Left colon (tissue), 2 donors: ENCODE measurements at regions not wholly inside any gene's neighbourhood (a gene's known extent, or its start where the extent isn't known, plus 50 kb on each side); places are given as distances from the start of the nearest gene placed in this dataset.

ENCODE experiments used
- ATAC-seq: fragments of 200-7000 bp; cut with Tn5 transposase; one replicate; pipeline ENCODE4 v1.9.1; 2020; ENCODE audit warnings: mild to moderate bottlenecking, moderate library complexity
- DNase-seq, 2 donors: peaks; one replicate each; pipeline ENCODE4 v3.0.0-alpha.2; 2020
- intact Hi-C, 2 donors: fragments of 100-400 bp; cut with DNase I in 1 of 2; cut with micrococcal nuclease in 1 of 2; formaldehyde crosslinking; loops; one replicate each; pipeline versions ENCODE4 v1.11.2 to v1.14.0; 2022; cut with DNase I, micrococcal nuclease
- donor health status: DM: no; HTN: no; CAD: no.
- donor health status: DM: yes; HTN: yes; CAD: no.

GRCh38 chr12:124411953-124412645 is 117.2 kb downstream of the RFLNA start:
- DNase-seq = no peak
- ATAC-seq = no peak
- intact Hi-C loops = no loop called here

GRCh38 chr12:124411281-124411878 is 116.5 kb downstream of the RFLNA start:
- ATAC-seq (no peak), DNase-seq (peak in 1 of 2 donors; percentile 67)
- intact Hi-C loops = no loop called here

- intact Hi-C loops = no loop called here
- DNase-seq (no peak), ATAC-seq (no peak)
These were observed 115.7 kb downstream of the RFLNA start for GRCh38 chr12:124410354-124411175.

DNA sequence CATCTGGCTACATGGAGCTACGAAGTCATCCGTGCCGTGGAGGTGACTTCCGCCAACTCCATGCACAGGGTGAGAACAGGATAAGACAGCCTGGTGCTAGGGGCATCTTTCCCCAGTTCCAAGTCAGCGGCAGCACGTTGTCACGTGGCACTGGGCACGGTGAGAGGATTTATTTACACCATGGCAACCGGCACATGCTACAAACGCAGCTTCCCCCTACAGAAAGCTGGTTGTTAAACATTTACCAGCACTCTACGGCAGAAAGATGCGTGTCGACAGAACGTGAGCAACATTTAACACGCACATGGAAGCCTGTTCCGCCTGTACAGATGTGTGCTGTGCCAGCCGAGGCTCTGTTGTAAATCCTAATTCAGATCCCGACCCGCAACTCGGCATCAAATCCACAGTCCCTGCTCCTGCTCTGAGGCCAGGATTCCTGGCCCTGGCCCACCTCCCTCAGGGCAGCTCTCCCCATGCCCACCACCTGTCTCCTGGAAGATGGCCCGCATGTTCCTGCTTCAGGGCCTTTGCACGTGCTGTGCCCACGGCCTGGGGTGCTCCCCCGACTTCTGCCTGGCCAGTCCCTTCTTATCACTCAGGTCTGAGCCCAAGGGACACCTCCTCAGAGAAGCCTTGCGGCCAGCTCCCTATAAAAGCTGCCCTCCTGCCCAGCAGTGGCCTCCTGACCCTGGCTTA is 114.1 kb downstream of the RFLNA start:
- DNase-seq = peak in 1 of 2 donors; percentile 65
- intact Hi-C loops = no loop called here
- peak; percentile 84 for ATAC-seq

GRCh38 chr12:124407074-124407473 is 112.2 kb downstream of the RFLNA start:
- DNase-seq = no peak
- intact Hi-C loops = no loop called here
- no peak for ATAC-seq

- ATAC-seq (no peak), DNase-seq (no peak)
- intact Hi-C loops = no loop called here
These were observed 111.2 kb downstream of the RFLNA start for GRCh38 chr12:124406043-124406442.

GRCh38 chr12:124405592-124405991 is 110.7 kb downstream of the RFLNA start:
- ATAC-seq (no peak), DNase-seq (no peak)
- intact Hi-C loops = no loop called here

- intact Hi-C loops = no loop called here
- DNase-seq (no peak), ATAC-seq (no peak)
These were observed 110.3 kb downstream of the RFLNA start for GRCh38 chr12:124405151-124405550.

GRCh38 chr12:124404162-124404784 is 109.4 kb downstream of the RFLNA start:
- no peak for DNase-seq
- intact Hi-C loops = no loop called here
- no peak for ATAC-seq

DNA sequence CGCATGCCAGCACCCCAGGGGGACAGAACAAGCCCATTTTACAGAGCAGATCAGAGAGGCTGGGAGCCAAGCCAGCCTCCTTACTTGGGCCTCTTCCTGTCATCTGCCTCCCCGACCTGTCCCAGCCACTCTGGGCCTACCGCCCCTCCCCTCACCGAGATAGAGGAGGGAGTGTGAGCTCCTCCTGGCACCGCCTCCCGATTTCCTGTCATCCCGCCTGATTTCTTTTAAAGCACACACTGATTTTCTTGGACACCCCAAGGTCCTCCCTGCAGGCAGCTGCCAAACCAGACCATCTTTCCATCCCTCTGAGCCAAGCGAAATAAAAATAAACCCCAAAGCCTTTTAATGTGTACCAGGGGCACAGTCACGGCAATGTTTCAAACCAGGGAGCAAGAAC is 108.4 kb downstream of the RFLNA start:
- intact Hi-C loops = no loop called here
- ATAC-seq (no peak), DNase-seq (peak in 1 of 2 donors; percentile 73)

DNA sequence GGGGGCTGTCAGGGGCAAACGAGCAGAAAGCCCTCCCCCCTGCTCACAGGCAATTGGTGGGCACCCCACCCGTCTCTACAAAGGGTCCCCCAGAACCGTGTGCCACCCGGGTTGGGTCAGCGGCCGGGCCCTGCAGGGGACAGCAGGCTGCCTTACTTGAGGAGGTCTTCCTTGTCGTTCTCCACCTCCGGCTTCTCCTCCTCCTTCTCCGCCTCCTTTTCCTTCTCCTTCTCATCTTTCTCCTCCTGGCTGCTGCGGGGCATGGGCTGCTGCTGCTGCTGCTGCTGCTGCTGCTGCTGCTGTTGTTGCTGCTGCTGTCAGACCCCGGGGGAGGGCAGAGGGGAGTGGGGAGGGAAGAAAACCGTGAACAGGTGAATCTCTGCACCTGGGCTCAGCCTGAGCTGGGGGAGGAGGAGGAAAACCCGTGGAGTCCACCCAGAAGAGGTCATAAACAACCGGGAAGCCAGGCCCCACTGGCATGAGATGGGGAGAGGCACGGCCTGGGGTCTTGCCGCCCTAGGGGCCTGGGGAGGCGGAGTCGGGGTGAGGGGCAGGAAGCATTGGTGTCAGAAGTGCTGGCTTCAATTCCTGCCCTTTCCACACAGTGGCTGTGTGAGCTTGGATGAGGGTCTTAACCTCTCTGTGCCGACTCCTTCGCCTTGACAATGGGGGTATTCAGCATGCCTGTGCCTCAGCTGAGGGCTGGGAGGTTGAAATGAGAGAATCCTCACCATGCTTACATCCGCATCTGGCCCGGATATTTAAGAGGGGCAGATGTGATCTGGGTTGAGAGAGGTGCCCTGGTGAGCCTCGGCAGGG is 107.6 kb downstream of the RFLNA start:
- intact Hi-C loops = no loop called here
- DNase-seq (no peak), ATAC-seq (no peak)

GRCh38 chr12:124401704-124402221 is 106.9 kb downstream of the RFLNA start:
- ATAC-seq (no peak), DNase-seq (no peak)
- intact Hi-C loops = no loop called here

DNA sequence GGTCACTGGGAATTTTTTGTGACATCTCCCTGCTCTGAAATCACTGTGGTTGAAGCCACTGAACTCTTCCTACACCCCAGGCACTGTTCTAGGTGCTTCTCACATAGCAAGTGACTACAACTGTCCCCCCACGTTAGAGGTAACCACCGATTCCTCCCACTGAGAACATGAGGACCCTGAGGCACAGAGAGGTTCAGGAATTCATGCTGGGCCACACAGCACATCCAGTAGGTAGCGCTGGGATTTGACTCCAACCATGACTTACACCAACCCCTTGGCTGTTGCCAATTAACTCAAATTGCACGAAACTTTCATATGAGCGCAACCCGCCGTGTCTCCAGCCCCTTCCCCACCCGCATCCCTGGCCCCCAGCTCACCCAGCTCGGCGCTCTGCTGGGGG is 105.2 kb downstream of the RFLNA start:
- ATAC-seq (no peak), DNase-seq (no peak)
- intact Hi-C loops = no loop called here

- DNase-seq (no peak), ATAC-seq (no peak)
- intact Hi-C loops = no loop called here
These were observed 104.7 kb downstream of the RFLNA start for GRCh38 chr12:124399622-124400021.

GRCh38 chr12:124398578-124399227 is 103.8 kb downstream of the RFLNA start:
- intact Hi-C loops = no loop called here
- DNase-seq (peak; percentile 56 to 71), ATAC-seq (no peak)

- ATAC-seq = peak; percentile 41
- intact Hi-C loops = no loop called here
- DNase-seq = peak; percentile 73 to 82
These were observed 103.1 kb downstream of the RFLNA start for GRCh38 chr12:124397807-124398577.

GRCh38 chr12:124397399-124397679 is 102.4 kb downstream of the RFLNA start:
- DNase-seq (no peak), ATAC-seq (no peak)
- intact Hi-C loops = no loop called here
